ENCODE measurements at regions not wholly inside any gene's neighbourhood (a gene's known extent, or its start where the extent isn't known, plus 50 kb on each side); places are given as distances from the start of the nearest gene placed in this dataset.
A peak's percentile ranks its signal among the peaks of the same experiment; 100 is the strongest.

DNA sequence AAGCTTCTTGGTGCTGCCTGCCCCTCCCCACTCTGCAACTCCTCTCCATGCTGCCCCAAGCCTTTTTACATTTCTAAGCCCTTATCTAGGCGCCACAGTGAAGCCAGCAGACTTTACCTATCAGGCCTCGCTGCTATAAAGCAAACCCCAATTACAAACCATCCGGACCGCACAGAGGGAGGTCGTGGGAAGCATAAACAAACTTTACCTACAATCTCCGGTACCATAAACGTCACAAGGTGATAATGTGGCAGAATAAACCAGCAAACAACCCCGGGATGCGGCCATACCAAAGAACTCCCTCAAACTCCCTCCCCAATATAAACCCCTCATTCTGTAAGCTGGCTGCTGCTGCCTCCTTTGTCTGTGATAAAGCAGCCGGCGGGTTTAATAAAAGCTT lies 54.0 kb upstream of the ZCCHC13 start:
- H4K20me1 ChIP-seq (ENCODE audit: insufficient read depth, low read length) = no peaks in the 10 kb centered on the region
- no peak overlapping the region; the same call in 1 of the 2 replicates for H2AK5ac ChIP-seq (ENCODE audit: low read depth, low read length)
- H4K5ac ChIP-seq (ENCODE audit: low read depth, low read length) = no peak overlapping the region
- peaks cover 4% of the 10 kb centered on the region for H3K36me3 ChIP-seq (ENCODE audit: control insufficient read depth, insufficient read depth, low read length)
- DNase-seq (no peak), ATAC-seq (ENCODE audit: low read depth) (no peak)
- POLR2A ChIA-PET (ENCODE audit: unreplicated experiment) = no interaction called here
- WGBS, 2 experiments (ENCODE audit: extremely low coverage in 2 of 2, insufficient read length in 1 of 2) = 40% methylated on average over 1 of the region's 11 CpGs; no CpG with 5 or more reads in 1 of the 2 experiments
- no peak overlapping the region for H2AFZ ChIP-seq (replicated peaks; ENCODE audit: low read length, poor library complexity)
- no peak overlapping the region for H3K4me3 ChIP-seq (ENCODE audit: insufficient read depth, low read depth, low read length)
- intact Hi-C loops (cut with micrococcal nuclease) = no loop called here
- H3K9me3 ChIP-seq (ENCODE audit: control insufficient read depth, insufficient read depth, low read length) = no peaks in the 10 kb centered on the region
- no peak overlapping the region for H4K8ac ChIP-seq (ENCODE audit: low read depth in 2 of 2, low read length in 2 of 2)
- no peak overlapping the region for H3K56ac ChIP-seq (ENCODE audit: extremely low read depth, insufficient read depth, low read length)
- H3K4me1 ChIP-seq (ENCODE audit: control insufficient read depth, insufficient read depth, low read length) = peaks cover 12% of the 10 kb centered on the region
- H3K9me1 ChIP-seq (ENCODE audit: insufficient read depth, low read length) = peaks cover 7% of the 10 kb centered on the region; the same call in 1 of the 2 replicates
- peaks cover 8 to 27% of the 10 kb centered on the region in 2 experiments for H3K79me1 ChIP-seq (ENCODE audit: low read depth in 1 of 2, low read length in 2 of 2)
- H3K27ac ChIP-seq (ENCODE audit: insufficient read depth, low read length) = peak overlapping the region; percentile 55; the same call in 1 of the 2 replicates
- H3K4me2 ChIP-seq (ENCODE audit: low read depth, low read length) = no peak overlapping the region
- no peak overlapping the region for H2BK15ac ChIP-seq (ENCODE audit: low read depth, low read length)
- no peak overlapping the region for H3K9ac ChIP-seq (ENCODE audit: low read depth, low read length)
- no peak overlapping the region for H2BK5ac ChIP-seq (ENCODE audit: low read depth, low read length, poor library complexity, severe bottlenecking)
- CTCF ChIA-PET = no interaction called here
- H2BK20ac ChIP-seq (ENCODE audit: low read depth, low read length) = no peak overlapping the region
- no TSS peak for BruUV-seq (replicated peaks)
- no peak overlapping the region for H3K14ac ChIP-seq (replicated peaks; ENCODE audit: low read depth, low read length)
- H3K18ac ChIP-seq (ENCODE audit: low read depth, low read length) = no peak overlapping the region
- H2BK120ac ChIP-seq (ENCODE audit: low read depth, low read length) = 0 out of 2 replicates have a peak overlapping the region, but pooled peaks have one; percentile 39
- H3K23ac ChIP-seq (ENCODE audit: low read depth, low read length) = no peak overlapping the region; the same call in 1 of the 2 replicates
- no peak for TF ChIP-seq ELK1 (IDR thresholded peaks at IDR 0.05; ENCODE audit: borderline replicate concordance, low read depth, low read length)
- no peak for TF ChIP-seq MAZ (IDR thresholded peaks at IDR 0.05; ENCODE audit: borderline replicate concordance, low read depth, low read length)
- no peak for TF ChIP-seq FOS (IDR thresholded peaks at IDR 0.05; ENCODE audit: low read depth, low read length)
- TF ChIP-seq MAFK (IDR thresholded peaks at IDR 0.05; ENCODE audit: low read depth, low read length) = no peak
- TF ChIP-seq NFE2L2 (IDR thresholded peaks at IDR 0.05; ENCODE audit: low read depth, low read length) = no peak
- TF ChIP-seq RFX5 (IDR thresholded peaks at IDR 0.05; ENCODE audit: low read depth, low read length) = no peak
- no peak for TF ChIP-seq RAD21 (IDR thresholded peaks at IDR 0.05; ENCODE audit: low read length)
- no peak for TF ChIP-seq RCOR1 (IDR thresholded peaks at IDR 0.05; ENCODE audit: insufficient replicate concordance, low read length)
- TF ChIP-seq SMC3 (IDR thresholded peaks at IDR 0.05; ENCODE audit: low read depth, low read length) = no peak
- no peak for TF ChIP-seq CEBPB (IDR thresholded peaks at IDR 0.05; ENCODE audit: low read depth, low read length)
- no peak for TF ChIP-seq POLR2A (IDR thresholded peaks at IDR 0.05; ENCODE audit: low read depth, low read length)
- no peak for TF ChIP-seq MXI1 (IDR thresholded peaks at IDR 0.05; ENCODE audit: borderline replicate concordance, low read depth, low read length)
- TF ChIP-seq BHLHE40 (IDR thresholded peaks at IDR 0.05; ENCODE audit: low read depth, low read length) = no peak
- no peak for TF ChIP-seq CTCF (conservative IDR thresholded peaks at IDR 0.05; ENCODE audit: low read depth, low read length)
- no peak for TF ChIP-seq USF2 (IDR thresholded peaks at IDR 0.05; ENCODE audit: low read depth, low read length)
- no peak for TF ChIP-seq CHD1 (IDR thresholded peaks at IDR 0.05; ENCODE audit: low read depth, low read length)
- H4K91ac ChIP-seq (ENCODE audit: insufficient read depth, low read depth, low read length) = no peak overlapping the region
- dilution Hi-C loops (cut with HindIII; ENCODE audit: low sequenced_read_pairs, unreplicated experiment) = no loop called here
- H3K4ac ChIP-seq (ENCODE audit: low read depth, low read length) = peak overlapping the region; percentile 54; the same call in 1 of the 2 replicates
- in situ Hi-C loops (cut with MboI; ENCODE audit: low sequenced_read_pairs) = no loop called here
- no peaks in the 10 kb centered on the region; the same call in 1 of the 2 replicates for H3K27me3 ChIP-seq (ENCODE audit: control insufficient read depth, insufficient read depth, low read length)
- no peak overlapping the region for H2AK9ac ChIP-seq (replicated peaks; ENCODE audit: low read depth, low read length, poor library complexity)

Measured in IMR-90 (cell line).